HG02970 (cell line): ENCODE measurements at regions not wholly inside any gene's neighbourhood (a gene's known extent, or its start where the extent isn't known, plus 50 kb on each side); places are given as distances from the start of the nearest gene placed in this dataset.

Source experiments
- ATAC-seq: cut with Tn5 transposase; IDR thresholded peaks from one replicate; pipeline ENCODE4 v1.9.1; 2021; ENCODE audit warnings: mild to moderate bottlenecking, moderate library complexity, moderate number of reproducible peaks; ENCODE audit not compliant: unreplicated experiment, low FRiP score

DNA sequence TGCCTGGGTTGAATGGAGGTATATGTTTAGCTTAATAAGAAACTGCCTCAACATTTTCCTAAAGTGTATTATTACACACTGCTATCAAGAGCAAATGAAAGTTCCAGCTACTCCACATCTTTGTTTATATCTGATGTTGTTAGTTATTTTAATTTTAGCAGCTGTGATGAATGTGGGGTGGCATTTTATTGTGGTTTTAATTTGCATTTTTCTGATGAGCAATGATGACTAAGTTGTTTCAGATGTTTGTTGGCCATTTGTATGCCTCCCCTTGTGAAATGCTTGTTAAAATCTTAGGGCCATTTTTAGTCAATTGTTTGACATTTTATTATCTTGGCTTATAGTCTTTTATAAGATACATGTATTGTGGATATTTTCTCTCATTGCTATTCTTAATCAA lies 260.4 kb upstream of the SLCO3A1 start:
- no peak for ATAC-seq

DNA sequence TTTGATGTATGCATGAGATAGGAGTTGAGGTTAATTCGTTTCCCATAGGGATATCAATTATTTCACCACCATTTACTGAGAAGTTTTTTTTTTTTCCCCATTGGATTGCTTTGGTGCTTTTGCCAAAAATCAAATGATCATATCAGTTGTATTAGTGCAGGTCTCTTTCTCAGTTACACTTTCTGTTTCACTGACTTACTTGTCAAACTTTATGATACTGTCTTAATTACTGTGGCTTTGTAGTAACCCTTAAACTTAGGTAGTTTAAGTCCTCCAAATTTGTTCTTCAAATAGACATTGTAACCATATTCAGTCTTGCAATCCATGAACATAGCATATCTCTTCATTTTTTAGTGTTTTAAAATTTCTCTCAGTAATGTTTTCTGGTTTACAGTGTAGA lies 259.9 kb upstream of the SLCO3A1 start:
- no peak for ATAC-seq

DNA sequence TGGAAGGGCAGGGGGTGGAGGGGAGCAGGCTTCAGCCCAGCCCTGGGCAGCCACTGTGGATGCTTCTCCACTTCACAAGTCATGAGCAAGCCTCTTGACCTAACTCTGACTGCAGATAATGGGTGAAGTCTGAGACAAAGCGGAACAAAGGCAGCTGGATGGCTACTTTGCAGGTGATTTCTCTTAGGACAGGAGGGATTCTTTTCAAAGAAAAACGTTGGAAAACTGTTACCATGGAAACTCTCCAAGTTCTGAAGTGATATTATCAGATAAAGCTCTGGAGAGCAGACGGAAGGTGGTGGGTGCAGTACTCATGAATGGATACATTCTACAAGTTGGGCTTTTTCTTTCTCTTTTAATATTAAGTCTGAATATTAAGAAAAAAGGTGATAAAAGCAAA lies 254.2 kb upstream of the SLCO3A1 start:
- no peak for ATAC-seq

DNA sequence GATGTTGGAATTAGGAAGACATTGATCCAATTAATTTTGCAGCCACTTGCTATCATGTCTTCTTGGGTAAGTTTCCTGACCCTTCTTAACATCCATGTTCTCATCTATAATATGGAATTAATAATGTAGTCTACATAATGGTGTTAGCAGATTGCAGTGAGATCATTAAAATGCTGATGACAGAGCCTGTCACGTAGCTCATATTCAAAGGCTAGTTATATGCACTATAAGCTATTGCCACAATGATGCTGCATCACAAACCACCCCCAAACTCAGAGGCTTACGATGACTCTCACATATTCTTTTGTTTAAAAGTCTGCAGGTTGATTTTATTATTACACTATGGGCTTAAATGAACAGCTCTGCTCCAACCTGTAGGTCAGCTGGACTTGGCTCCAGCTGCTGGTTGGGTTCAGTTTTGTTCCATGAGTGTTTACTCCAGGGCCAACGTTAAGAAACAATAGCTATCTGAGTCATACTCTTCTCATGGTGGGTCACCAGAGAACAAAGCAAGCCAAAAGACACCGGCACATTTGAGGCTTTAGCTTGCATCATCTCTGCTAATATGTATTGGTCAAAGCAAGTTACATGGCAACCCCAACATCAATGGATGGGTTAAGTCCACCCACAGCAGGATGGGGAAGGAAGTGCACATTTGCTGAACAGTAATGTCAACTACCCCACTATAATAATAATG lies 250.0 kb upstream of the SLCO3A1 start:
- ATAC-seq = no peak

DNA sequence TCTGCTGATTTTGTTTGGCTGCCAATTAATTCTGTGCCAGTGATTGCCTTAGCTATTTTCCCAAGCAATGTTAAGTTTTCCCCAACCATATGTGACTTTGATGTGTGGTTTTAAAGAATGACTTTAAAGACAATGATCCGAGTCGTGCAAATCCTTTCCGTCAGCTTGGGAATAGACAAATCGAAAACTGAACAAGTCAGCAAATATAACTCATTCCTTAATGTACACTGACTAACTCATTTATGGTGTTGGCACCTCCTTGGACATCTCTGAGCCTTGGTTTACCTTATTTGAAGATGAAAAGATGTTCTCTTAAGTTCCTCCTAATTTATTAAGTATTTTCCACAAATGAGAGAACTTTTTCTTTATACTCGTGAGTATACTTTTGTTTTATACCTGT lies 249.4 kb upstream of the SLCO3A1 start:
- ATAC-seq = no peak

DNA sequence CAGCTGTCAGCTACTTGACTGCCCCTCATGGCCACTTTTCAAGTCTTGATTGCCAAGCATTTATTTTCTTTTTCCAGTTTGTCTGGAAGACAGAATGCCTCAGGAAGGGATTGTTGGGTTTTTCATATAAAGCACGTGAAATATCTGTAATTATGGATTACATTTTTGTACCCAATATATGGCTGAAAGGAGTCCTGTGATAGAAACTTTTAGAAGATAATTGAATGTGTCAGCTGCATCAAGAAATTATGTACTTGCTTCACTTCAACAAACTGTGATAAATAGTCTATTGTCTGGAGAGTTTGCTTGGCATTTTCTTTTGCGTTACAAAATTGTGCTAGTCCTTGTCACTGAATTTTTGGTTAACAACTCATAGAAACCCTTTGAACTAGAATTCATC lies 247.9 kb upstream of the SLCO3A1 start:
- no peak for ATAC-seq

DNA sequence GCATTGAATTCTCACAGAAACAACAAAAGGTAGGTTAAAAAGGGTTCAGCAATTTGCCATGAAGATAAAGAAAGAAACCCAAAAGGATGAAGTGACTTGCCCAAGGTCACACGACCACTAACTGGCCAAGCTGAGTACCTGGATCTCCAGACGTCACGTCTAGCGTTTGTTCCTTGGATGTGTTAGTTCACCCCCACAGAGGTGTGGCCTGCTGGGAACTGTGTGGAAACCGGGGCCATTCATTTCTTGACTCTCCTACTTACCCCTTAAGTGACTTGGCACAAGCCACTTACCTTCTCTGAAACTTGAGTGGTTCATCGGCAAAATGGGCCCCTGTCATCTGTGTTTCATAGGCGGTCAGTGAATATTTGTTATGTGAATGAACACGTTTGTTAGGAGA lies 244.3 kb upstream of the SLCO3A1 start:
- ATAC-seq = no peak

DNA sequence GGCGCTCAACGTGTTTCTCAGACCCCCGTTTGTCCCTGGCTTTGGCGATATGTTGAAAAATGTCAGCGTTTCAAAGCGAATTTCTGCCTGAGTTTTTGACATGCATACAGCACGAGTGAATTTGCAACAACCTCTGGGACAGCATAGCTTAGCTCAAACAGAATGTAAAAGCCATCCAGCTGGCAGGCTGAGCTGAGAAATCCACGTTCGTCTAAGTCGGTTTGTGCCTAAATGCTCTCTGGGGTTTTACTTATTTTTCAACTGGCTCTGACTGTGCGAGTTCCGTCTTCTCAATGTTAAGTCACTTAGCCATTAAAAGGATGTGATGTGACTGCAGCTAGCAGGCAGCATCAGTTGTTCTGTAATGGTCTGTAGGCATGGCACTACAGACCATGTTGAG lies 243.5 kb upstream of the SLCO3A1 start:
- ATAC-seq = no peak

DNA sequence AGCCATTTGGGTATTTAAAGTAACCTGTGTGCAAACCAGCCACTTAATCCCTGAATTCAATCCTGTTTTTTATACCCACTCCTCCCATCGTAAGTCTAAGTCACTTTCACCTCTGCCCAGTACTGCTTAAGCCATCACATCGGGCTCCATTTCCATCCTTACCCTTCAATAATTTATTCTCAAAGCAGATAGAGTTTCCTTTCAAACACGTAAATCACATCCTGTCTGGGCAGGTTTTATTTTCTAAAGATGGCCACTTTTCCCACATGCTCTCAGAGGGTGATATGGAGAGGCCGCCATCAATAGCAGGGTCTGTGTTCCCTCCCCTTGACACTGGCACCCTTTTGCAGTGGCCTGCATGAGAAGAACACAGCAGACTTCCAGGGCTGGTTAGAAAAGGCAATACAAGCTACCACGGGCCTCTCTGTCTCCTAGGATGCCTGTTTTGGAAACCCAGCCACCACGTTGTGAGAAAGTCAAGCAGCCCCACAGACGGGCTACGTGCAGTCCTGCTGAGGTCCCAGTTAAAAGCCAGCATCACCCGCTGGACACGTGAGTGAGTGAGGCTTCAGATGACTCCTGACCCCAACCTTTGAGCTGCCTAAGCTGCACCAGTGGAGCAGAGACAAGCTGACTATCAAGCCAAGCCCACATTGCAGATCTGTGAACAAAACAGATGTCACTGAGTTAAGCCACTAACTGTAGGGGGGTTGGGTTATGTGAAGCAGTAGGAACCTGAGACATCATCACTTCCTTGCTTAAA lies 241.8 kb upstream of the SLCO3A1 start:
- no peak for ATAC-seq

DNA sequence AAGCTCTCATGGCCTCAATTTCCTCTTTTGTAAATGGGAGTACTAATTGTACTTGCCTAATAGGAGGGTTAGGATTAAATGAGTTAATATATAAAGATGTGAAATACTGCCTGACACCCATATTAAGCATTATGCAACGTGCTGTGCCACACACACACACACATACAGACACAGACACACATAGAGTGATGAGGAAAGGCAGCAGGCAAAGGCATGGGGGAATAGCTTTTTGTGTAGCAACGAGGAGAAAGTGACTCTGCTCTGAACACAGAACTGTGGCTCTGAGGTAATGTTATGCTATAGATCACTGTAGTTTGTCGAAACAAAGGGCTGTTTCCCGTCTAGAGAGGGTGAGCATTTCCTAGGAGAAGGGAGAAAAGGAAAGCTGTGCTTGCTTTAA lies 233.3 kb upstream of the SLCO3A1 start:
- ATAC-seq = no peak

DNA sequence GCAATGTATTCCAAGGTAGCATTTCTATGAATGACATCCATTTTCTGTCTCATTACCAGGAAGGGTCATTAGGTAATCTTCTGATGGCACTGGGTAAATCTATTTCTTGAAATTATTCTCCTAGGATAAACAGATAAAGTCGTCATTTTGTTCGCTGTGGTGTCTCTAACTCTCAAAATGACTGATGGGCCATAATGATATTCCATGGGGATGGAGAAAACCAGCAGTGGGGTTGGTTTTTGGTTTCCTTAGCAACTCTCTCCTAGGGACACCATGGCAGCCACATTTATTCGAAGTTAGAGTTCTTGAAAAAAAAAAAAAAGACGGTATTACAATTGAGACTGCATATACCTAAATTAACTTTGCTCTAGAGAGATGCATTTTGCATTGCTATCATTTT lies 231.3 kb upstream of the SLCO3A1 start:
- ATAC-seq = no peak

DNA sequence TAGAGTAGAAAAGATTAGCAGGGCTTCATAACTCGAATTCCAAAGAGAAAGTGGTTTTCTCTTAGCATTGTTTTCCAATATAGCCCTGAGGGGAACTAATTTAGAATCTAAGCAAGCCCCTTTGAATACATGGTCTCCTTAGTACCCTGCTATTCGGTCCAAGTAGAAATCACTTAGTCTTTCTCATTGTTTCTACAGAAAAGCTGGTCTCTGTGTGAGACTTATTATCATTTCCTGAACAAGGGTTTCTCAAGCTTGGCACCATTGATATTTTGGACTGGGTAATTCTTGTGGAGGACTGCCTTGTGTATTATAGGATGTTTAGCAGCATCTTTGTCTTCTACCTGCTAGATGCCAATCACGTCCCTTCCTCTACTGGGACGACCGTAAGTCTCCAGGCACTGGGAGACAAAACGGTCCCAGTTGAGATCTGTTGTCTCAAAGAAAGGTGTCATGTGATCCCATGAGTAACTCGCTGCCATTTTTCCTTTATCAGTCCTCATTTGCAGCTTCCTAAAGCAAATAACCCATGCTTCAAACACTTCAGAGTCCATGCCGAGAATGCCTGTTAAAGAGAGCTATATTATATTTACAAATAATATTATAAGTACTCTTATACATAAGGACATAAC lies 230.7 kb upstream of the SLCO3A1 start:
- no peak for ATAC-seq

DNA sequence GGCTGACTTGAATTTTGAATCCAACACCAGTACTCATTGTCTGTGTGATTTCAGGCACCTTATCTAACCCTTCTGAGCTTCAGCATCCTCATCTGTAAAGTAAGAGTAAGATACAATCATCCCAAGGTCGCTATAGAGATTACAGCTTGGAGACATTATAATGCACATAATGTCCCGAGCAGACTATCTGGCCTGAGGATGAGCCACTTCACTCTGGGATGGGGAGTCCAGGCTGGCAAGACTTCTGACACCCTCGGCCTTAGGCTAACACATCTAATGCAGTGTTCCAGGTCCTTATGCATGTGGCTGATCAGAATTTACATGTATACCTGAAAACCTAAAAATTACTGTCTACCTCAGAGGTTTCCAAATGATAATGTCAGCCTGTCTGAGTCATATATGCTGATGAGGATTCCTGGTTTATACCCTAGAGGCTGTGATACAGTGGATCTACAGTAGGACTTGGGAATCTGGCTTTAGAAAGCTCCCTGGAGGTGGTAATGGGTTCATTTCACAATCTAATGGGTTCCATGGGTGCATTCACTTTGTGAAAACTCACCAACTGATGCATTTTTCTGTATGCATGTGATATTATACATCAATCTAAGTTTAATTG lies 229.0 kb upstream of the SLCO3A1 start:
- no peak for ATAC-seq

DNA sequence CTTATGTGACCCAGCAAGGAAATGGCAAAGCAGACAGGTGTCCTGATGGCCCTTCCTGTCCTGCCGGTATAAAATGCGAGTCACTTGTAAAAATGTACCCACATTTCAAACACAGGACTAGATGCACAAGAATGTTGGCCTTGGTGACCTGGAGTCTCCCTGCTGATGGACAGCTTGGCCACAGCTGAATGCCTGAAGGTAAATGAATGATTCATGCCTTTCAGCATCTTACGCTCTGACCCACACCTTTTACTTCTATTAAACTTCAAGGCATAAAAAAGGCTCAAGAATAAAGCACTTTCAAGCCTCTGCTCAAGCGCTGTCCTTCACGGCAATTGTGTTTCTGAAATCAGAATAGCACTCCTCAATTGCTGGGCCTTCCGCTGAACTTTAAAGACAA lies 228.0 kb upstream of the SLCO3A1 start:
- ATAC-seq = no peak

DNA sequence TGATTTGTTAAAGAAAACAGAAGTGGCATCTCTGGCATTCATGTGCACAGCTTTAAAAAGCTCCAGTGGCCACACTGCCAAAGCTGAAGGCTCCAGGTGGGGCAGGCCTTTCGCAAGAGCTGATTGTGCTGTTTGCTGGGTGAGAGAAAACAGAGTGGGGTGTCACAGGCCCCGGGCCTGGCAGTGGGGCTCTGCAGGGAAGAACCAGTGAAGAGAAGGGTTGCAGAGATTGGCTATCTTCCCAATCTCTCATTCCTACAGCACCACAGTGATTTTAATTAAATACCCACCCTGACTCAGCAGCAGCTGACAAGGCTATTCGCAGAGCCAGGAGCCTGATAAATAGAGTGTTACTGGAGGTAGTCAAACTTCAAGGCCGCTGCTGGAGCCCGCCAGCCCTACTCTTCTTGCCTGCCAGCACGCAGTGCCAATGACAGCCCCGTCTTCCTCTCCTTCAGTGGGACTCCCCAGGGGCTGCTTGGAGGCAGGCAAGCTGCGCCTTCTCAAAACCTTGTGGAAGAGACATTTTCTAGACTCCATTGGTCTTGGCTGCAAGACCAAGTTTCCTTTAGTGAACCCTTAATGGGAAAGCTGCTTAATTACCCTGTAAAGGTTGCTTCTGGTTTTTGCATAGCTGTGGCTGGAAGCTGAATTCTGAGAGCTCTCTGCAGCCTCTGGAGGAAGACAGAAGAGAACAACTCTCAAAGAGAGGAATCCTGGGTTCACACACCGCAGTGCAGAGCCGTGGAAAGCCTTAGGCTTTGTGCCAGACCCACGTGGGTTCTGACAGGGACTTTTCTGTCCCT lies 225.8 kb upstream of the SLCO3A1 start:
- ATAC-seq = no peak

DNA sequence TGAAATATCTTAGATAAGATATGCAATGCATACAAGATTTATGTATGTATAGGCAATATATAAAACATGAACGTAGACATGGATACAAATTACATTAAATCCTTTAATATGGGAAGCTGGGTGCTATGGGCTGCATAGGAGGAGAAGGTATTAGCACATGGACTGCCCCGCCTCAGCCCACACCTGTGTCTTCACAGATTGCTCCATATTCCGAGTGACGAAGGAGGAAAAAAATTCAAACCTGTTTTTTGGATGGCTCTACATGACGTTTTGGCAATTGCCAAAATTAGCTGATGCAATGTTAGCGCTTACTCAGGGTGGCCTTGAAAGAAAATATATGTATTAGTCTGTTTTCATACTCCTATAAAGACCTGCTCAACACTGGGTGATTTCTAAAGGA lies 223.4 kb upstream of the SLCO3A1 start:
- ATAC-seq = no peak

DNA sequence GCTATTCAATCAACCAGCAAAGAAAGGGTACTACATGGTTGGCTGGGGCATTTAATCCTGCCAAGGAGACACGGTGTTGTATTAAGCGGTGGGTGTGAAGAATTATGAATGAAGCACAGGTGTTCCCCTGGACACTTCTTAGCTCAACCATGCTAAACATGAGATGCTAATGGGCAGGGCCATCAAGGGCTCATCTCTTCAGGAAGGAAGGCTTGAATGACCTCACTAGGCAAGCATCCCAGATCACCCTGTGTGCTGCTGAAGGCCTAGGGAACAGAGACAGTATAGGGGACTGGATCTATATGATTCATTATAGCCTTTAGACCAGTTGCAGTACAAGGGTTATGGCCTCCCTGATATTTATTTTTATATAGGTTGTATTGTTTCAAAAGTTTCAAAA lies 221.3 kb upstream of the SLCO3A1 start:
- no peak for ATAC-seq

DNA sequence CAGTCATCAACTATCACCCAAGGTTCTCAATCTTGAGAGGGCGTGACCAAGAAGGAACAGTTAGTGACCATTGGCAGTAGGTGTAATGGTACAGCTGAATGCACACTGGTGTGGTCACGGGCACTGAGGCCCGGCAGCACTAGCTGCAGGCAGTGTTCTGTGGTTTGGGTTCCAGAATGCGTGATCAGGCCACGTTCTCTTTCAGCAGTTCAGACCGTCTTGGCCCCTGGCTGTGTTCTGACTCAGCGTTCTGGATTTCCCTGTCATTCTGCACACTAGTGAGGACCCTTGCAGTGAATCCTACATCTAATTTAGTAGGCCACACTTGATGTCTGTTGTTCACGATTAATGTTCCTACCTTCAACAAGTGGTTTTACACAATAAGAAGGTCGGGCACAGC lies 220.5 kb upstream of the SLCO3A1 start:
- no peak for ATAC-seq

DNA sequence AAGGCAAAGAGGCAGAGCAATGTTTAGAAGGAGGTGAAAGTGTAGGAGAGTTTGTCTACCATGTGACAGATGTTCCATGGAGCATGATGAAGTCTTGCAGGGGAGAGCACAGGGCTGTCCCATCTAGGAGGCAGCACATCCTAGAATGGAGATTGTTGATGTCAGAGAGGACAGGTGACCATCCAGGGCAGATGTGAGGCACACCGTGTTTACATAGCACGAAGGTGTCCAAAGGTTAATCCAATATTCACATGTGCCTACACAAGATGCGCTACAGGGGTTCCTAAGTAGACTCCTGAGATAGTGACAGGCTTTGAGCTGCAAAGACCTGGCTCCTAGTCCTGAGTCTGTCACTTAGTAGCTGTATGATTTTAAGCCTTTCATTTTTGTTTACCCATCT lies 219.3 kb upstream of the SLCO3A1 start:
- no peak for ATAC-seq

DNA sequence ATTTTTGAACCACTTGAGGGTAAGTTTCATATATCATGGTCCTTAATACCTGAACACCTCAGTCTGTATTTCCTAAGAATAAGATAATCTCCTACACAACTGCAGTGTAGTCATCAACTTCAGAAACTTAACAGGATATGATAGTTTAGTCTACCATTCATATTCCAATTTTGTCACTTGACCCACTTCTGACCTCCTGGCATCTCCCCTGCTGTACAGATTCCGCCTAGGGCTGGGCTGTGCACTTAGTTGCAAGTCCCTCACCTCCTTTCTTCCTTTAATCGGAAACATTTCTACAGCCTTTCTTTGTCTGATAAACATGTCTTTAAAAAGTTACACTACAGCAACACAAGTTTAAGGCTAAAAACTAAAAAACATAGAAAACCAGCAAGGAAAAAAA lies 218.4 kb upstream of the SLCO3A1 start:
- no peak for ATAC-seq

DNA sequence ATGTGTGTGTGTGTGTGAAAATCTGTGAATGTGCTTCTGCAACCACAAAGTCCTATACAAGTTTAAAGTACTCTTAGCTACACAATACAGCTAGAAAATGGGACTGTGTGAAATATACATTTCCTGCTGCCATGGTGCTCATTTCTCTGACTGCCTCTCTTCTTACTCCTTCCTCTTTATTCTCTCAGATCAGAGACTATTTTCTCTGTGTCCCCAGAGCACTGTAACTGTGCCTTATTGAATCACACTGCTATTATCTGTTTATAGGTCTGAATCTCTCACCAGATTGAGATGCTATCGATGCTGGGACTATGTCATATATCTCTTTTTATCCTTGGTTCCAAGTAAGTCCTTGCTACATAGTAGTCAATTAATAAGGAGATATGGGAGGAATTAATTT lies 217.9 kb upstream of the SLCO3A1 start:
- ATAC-seq = no peak
